Progenitor cell of endocrine pancreas (in vitro differentiated cells): ENCODE measurements at regions not wholly inside any gene's neighbourhood (a gene's known extent, or its start where the extent isn't known, plus 50 kb on each side); places are given as distances from the start of the nearest gene placed in this dataset.

Source experiments
- DNase-seq: peaks from one replicate; pipeline ENCODE4 v3.0.0; 2021; ENCODE audit warnings: low spot score; ENCODE audit not compliant: unreplicated experiment
- H3K27ac Mint-ChIP-seq: 2 replicates; pipeline ENCODE4 v1.8.0; 2021; ENCODE audit warnings: mild to moderate bottlenecking, moderate library complexity, mixed read lengths
- H3K27me3 Mint-ChIP-seq: 2 replicates; pipeline ENCODE4 v1.8.0; 2021; ENCODE audit warnings: mixed read lengths
- H3K36me3 Mint-ChIP-seq: 2 replicates; pipeline ENCODE4 v1.8.0; 2022; ENCODE audit warnings: mixed read lengths; ENCODE audit not compliant: insufficient read depth
- H3K4me1 Mint-ChIP-seq: 2 replicates; pipeline ENCODE4 v1.8.0; 2021; ENCODE audit warnings: low read depth, mixed read lengths
- H3K4me3 Mint-ChIP-seq: 2 replicates; pipeline ENCODE4 v1.8.0; 2021; ENCODE audit warnings: low read depth, mild to moderate bottlenecking, moderate library complexity, mixed read lengths
- H3K9me3 Mint-ChIP-seq: 2 replicates; pipeline ENCODE4 v1.8.0; 2021; ENCODE audit warnings: low read depth, mixed read lengths
- CTCF ChIP-seq: fragments of 200-600 bp; sonication (generic); IDR thresholded peaks from one replicate; pipeline ENCODE4 v1.5.0; 2021; ENCODE audit warnings: antibody characterized with exemption, mild to moderate bottlenecking; ENCODE audit not compliant: unreplicated experiment

GRCh38 chr22:49107561-49107960, 720.1 kb downstream of the BRD1 start:
- Mint-ChIP-seq H3K4me3 (no peak overlapping the region), H3K27me3 (peaks cover 22% of the 10 kb centered on the region), H3K9me3 (no peaks in the 10 kb centered on the region), H3K36me3 (no peaks in the 10 kb centered on the region), H3K27ac (no peak overlapping the region), H3K4me1 (peaks cover 8% of the 10 kb centered on the region)
- no peak for TF ChIP-seq CTCF
- DNase-seq: no peak

GRCh38 chr22:49106842-49107152, 720.9 kb downstream of the BRD1 start:
- Mint-ChIP-seq H3K9me3 (no peaks in the 10 kb centered on the region), H3K36me3 (no peaks in the 10 kb centered on the region), H3K4me3 (no peak overlapping the region), H3K27me3 (peaks cover 22% of the 10 kb centered on the region), H3K4me1 (peaks cover 8% of the 10 kb centered on the region), H3K27ac (no peak overlapping the region)
- DNase-seq: no peak
- no peak for TF ChIP-seq CTCF

- no peak for DNase-seq
- no peak for TF ChIP-seq CTCF
- no peaks in the 10 kb centered on the region for H3K36me3 Mint-ChIP-seq
- H3K4me3 Mint-ChIP-seq: no peak overlapping the region
- no peak overlapping the region for H3K27ac Mint-ChIP-seq
- peaks cover 8% of the 10 kb centered on the region for H3K4me1 Mint-ChIP-seq
- peaks cover 25% of the 10 kb centered on the region for H3K27me3 Mint-ChIP-seq
- H3K9me3 Mint-ChIP-seq: no peaks in the 10 kb centered on the region
Measured at GRCh38 chr22:49106096-49106841, 721.4 kb downstream of the BRD1 start.

- Mint-ChIP-seq H3K4me3 (no peak overlapping the region), H3K4me1 (peaks cover 3% of the 10 kb centered on the region), H3K27ac (no peak overlapping the region), H3K36me3 (no peaks in the 10 kb centered on the region), H3K27me3 (peaks cover 22% of the 10 kb centered on the region), H3K9me3 (no peaks in the 10 kb centered on the region)
- no peak for TF ChIP-seq CTCF
- no peak for DNase-seq
Measured at GRCh38 chr22:49104434-49104833, 723.2 kb downstream of the BRD1 start.

GRCh38 chr22:49103314-49104059, 724.2 kb downstream of the BRD1 start:
- H3K27ac Mint-ChIP-seq: no peak overlapping the region
- H3K27me3 Mint-ChIP-seq: peaks cover 16% of the 10 kb centered on the region
- H3K4me3 Mint-ChIP-seq: no peak overlapping the region
- no peaks in the 10 kb centered on the region for H3K4me1 Mint-ChIP-seq
- H3K36me3 Mint-ChIP-seq: no peaks in the 10 kb centered on the region
- no peak for DNase-seq
- no peak for TF ChIP-seq CTCF
- no peaks in the 10 kb centered on the region for H3K9me3 Mint-ChIP-seq
